DMS153 treated with DMSO at 0.1 percent for 48 hours (cell line): ENCODE measurements at regions not wholly inside any gene's neighbourhood (a gene's known extent, or its start where the extent isn't known, plus 50 kb on each side); places are given as distances from the start of the nearest gene placed in this dataset.

Experiments used
- DNase-seq: peaks from one replicate; lab custom pipeline; 2025; ENCODE audit not compliant: unreplicated experiment; lab: John Stamatoyannopoulos, UW

DNA sequence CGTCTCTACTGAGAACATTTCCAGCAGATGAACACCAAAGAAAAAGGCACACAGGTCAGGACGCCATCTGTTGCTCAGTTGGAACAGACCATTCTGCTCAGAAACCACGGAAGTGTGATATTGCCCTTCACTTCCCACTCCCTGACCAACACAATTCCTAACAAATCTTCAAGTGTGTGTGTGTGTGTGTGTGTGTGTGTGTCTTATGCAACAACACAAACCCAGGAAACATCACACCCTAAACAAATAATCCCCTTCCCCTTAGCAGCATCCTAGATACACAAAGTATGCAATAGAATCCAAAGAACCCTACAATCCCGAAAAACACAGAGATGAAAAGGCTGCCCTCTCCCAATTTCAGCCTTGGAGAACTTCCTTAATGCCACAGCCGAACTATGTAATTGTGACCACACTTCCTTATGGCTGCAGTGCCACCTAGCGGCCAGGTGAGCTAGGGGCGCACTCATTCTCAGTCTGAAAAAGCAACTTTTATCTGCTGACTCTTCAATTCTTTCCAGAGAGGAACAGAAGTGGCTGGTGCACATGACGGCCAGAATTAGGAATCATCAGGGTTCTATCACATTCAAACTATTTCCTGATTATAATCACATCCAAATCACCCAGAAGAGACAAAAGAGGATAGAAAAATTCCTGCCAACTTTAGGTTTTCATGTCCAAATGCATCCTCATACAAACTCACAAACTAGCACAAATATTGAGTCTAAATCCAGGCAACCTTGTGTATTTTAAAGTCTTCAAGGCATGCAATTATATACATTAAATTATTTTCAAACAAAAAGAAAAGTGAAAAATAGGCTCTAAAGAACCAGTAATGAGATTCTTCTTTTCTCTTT lies 164.9 kb downstream of the DHX15 start:
- DNase-seq, result peak; percentile 17

DNA sequence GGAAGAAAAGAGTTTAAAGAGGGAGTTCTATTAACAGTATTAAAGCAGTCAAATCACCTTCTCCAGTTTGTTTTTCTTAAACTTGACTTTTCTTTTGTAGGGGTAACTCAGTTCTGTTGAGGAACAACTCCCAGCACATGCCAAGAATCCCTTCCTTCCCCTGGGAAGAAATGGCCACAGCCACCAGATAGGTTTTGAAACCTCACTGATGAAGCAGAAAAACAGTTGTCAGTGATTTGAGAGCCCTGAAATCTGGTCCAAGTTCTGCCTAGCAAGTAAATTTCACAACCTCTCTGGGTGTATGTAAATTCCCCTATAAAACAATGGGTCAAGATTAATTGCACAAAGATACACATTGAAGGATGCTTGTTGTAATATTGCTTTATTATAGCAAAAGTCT lies 167.1 kb downstream of the DHX15 start:
- DNase-seq, result no peak

DNA sequence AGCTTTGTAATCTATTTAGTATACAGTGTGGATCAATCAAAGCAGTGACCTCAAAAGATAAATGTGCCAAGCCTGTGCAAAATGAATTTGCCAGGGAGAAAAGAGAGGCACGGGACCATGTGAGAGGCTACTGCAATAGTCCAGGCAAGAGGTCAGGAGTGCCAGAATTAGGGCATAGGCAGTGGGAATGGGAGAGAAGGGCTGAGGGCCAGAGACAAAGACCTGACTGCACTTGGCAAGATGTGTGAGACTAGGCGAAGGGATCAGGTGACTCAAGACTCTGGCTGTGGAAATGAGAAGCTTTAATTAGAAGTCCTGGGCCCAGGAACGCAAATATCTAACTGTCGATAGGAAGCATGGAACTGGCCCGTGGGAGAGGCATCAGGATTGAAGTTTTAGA lies 168.1 kb downstream of the DHX15 start:
- DNase-seq, result no peak

DNA sequence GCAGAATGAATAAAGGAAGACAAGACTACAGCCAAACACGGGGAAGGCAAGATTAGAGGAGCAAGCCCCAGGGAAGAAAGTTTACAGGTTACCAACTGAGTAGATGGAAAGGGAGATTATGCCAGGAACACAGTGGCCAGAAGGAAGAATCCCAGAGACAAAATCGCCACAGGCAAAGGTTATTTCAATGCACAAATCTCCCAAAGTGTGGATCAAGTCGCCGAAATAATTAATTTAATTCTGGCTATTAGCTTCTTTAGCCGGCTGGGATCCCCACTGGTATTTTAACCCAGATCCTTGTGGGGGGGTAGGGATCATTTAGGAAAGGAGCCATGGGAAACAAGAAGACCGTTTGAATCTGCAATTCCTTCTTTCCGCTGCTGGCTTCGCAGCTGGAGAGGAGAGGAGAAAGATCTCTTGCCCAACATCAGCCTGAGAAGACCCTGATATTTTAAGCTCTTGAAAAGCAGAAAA lies 171.0 kb downstream of the DHX15 start:
- DNase-seq, result no peak

DNA sequence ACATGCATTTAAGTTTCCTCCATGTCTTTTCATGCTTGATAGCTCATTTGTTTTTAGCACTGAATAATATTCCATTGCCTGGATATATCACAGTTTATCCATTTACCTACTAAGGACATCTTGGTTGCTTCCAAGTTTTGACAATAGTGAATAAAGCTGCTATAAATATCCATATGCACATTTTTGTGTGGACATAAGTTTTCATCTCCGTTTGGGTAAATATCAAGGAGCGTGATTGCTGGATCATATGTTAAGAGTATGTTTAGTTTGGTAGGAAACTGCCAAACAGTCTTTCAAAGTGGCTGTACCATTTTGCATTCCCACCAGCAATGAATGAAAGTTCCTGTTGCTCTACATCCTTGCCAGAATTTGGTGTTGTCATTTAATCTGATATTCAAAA lies 172.5 kb downstream of the DHX15 start:
- DNase-seq, result no peak

GRCh38 chr4:24411299-24411698 lies 173.1 kb downstream of the DHX15 start:
- no peak for DNase-seq

DNA sequence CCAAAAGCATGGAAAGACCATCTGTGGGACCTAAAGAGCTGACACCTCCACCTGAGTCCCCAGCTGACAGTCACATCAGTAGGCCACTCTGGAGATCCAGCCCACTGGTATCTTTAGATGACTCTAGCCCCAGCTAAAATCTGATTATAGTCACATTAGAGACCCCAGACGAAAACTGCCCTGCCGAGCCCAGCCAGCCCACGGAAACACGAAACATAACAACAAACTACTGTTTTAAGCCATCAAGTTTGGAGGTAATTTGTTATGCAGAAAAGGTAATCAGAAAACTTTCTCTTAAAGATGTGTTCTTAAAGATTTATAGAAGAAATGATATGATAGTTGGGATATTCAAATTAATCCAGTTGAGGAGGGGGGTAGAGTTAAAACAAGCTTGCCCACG lies 175.7 kb downstream of the DHX15 start:
- no peak for DNase-seq

GRCh38 chr4:24405926-24406325 lies 178.4 kb downstream of the DHX15 start:
- DNase-seq, result no peak

- DNase-seq, result no peak
Measured at GRCh38 chr4:24405341-24405740, 179.0 kb downstream of the DHX15 start.

- no peak for DNase-seq
Measured at GRCh38 chr4:24404281-24404680, 180.1 kb downstream of the DHX15 start.

DNA sequence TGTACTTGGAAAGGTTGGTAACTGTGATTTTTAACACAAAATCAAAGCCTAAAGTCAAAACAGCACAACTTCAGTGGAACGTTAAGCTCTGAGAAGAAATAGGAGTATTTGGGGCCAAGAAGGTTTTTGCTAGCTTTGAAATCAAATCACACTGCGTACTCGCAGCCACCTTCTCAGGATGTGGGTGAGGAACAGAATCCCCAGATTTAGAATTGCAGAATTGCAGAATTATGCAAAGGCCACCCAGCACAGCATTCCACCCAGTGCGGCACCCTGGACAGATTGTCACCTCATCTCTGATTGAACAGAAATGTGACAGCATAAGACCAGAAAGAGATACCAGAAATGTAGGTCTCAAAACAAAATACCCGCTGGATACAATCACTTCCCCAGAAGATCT lies 181.1 kb downstream of the DHX15 start:
- no peak for DNase-seq

GRCh38 chr4:24400537-24400936 lies 183.8 kb downstream of the DHX15 start:
- no peak for DNase-seq

DNA sequence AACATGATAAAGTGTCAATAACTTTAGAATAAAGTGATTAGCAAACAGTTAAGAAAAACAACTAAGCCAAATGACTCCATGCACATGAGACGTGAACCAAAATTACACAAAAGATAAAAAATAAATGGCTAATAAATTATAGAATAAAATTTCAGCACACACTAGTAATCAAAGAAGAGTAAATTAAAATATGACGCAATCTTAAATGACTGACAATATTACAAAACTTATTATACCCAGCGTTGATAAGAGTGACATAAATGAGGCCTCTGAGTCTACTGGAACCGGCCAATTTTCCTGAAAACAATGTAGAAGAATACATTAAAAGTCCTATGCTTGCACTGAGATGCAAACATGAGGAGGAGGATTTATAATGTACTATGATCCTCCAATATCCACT lies 187.4 kb downstream of the DHX15 start:
- DNase-seq, result no peak

- DNase-seq, result no peak
Measured at GRCh38 chr4:24395937-24396336, 188.4 kb downstream of the DHX15 start.

DNA sequence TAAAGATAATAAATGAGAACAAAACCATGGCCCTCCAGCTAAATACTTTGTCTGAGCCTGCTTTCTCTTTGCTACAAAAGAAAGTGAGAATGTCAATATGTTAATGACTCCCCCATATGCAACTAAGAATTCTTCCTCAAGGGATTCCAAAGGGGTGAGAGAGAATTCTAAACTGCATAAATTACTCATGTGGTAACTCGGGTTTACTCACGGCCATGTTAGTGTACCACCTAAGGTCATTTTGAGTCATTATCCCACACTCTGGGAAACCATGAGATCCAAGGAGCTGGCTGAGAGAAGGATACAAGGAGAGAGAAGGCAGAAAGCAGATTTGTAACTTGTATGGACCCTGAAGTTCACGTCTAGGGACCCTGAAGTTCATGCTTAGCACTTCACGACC lies 190.3 kb downstream of the DHX15 start:
- DNase-seq, result no peak

- DNase-seq, result no peak
Measured at GRCh38 chr4:24392613-24393012, 191.7 kb downstream of the DHX15 start.

DNA sequence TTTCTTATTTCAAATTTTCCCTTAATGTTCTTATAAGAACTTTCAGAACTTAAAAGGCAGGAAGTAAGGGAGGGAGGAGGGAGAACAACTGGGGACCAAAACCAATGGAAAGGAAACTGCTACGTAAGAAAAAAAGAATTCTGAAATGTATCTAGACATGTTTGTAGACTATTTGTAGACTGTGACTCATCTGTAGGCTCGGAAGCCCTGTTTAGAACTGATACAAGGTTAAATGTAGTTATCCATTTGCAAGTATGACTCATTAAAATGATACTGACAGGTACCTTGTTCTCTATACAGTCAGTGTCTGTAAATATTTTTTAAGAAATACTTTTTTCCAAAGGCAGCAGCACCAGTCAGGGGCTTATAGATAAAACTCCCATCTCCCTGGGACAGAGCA lies 202.0 kb downstream of the DHX15 start:
- DNase-seq, result no peak

GRCh38 chr4:24380957-24381665 lies 203.2 kb downstream of the DHX15 start:
- no peak for DNase-seq

- no peak for DNase-seq
Measured at GRCh38 chr4:24373704-24374103, 210.7 kb downstream of the DHX15 start.

DNA sequence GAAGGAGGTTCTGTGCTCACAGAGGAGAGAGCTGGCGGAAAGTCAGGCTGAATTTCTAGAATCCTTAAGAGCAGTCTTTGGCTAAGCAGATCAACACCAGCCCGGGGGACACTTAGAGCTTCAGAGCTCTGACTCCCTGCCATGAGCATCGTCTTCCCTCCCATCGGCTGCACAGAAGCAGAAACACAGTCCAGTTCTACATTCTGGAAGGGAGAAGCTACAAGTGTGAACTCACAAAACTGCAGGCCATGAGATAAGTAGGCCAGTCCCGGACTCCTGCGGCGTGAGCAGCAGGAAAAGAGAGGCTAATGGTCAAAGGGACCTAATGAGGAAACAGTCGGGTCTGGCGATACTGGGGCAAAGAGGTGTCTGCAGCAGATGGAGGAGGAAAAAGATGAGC lies 211.5 kb downstream of the DHX15 start:
- DNase-seq, result no peak

- DNase-seq, result no peak
Measured at GRCh38 chr4:24372341-24372740, 212.0 kb downstream of the DHX15 start.

DNA sequence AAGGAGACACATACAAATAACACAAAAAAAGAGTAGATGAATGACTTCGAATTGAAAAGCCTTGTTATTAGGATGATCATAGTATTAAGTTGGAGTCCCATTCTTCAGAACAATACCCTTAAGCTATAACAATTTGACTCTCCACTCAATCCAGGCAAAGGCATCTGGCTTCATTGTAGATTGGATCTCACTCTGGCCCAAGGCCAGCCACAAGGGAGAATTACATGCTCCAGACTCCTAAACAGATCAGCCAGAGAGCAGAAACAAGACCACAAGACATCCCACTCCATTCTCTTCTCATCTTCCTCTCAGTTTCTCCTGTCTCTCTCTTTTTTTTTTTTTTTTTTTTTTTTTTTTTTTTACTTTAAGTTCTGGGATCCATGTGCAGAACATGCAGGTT lies 213.9 kb downstream of the DHX15 start:
- no peak for DNase-seq
